PC-3 (cell line): ENCODE measurements at regions not wholly inside any gene's neighbourhood (a gene's known extent, or its start where the extent isn't known, plus 50 kb on each side); places are given as distances from the start of the nearest gene placed in this dataset.
"Not testable (repeated sequence)": the region's sequence is repeated elsewhere in the genome, so short reads cannot be mapped to it uniquely, and the experiment has no call there.

Experiments
- ATAC-seq: fragments of 200-7000 bp; cut with Tn5 transposase; 2 replicates; pipeline ENCODE4 v1.9.1; 2020; ENCODE audit warnings: mild to moderate bottlenecking, moderate library complexity
- BruUV-seq: library from RNA; stranded (reverse); fragments of 400-500 nt; replicated peaks from 2 replicates; lab custom pipeline; 2021; lab: Mats Ljungman, UMichigan
- CTCF ChIA-PET: fragments of 300-600 bp; sonication (Branson Sonifier 250); formaldehyde crosslinking; loops from one replicate; lab custom pipeline; 2022; ENCODE audit warnings: antibody characterized with exemption; lab: Charles Lee
- POLR2A ChIA-PET: fragments of 300-600 bp; sonication (Branson Sonifier 250); formaldehyde crosslinking; loops from one replicate; lab custom pipeline; 2022; ENCODE audit warnings: antibody characterized with exemption; ENCODE audit not compliant: unreplicated experiment; lab: Charles Lee
- DNase-seq: peaks from one replicate; pipeline ENCODE4 v3.0.0-alpha.2; 2015
- H2AFZ ChIP-seq: fragments of 300-600 bp; sonication (generic); 2 replicates; pipeline ENCODE4 v1.6.0; 2016; ENCODE audit warnings: antibody characterized with exemption, low read length
- H3F3A ChIP-seq: fragments of 300-600 bp; sonication (generic); one replicate; pipeline ENCODE4 v1.6.0; 2017; ENCODE audit warnings: antibody characterized with exemption, low read length, control low read depth, mild to moderate bottlenecking; ENCODE audit not compliant: unreplicated experiment
- H3K27ac ChIP-seq: fragments of 300-600 bp; sonication (generic); 2 replicates; pipeline ENCODE4 v1.5.1; 2016; ENCODE audit warnings: mild to moderate bottlenecking, low read length
- H3K27me3 ChIP-seq: fragments of 300-600 bp; sonication (generic); 2 replicates; pipeline ENCODE4 v1.6.1; 2016; ENCODE audit warnings: low read length, mixed read lengths
- H3K36me3 ChIP-seq: fragments of 300-600 bp; sonication (generic); 2 replicates; pipeline ENCODE4 v1.6.1; 2016; ENCODE audit warnings: low read depth, mixed run types, low read length, mixed read lengths
- H3K4me1 ChIP-seq: fragments of 300-600 bp; sonication (generic); 2 replicates; pipeline ENCODE4 v1.5.1; 2016; ENCODE audit warnings: low read length; ENCODE audit not compliant: insufficient read depth
- H3K4me2 ChIP-seq: fragments of 300-600 bp; sonication (generic); 2 replicates; pipeline ENCODE4 v1.6.0; 2016; ENCODE audit warnings: low read length
- H3K4me3 ChIP-seq: fragments of 300-600 bp; sonication (generic); 2 replicates; pipeline ENCODE4 v1.5.1; 2016; ENCODE audit warnings: mild to moderate bottlenecking, low read length, mixed read lengths
- H3K79me2 ChIP-seq: fragments of 300-600 bp; sonication (generic); 2 replicates; pipeline ENCODE4 v1.6.1; 2017; ENCODE audit warnings: low read length, mixed read lengths
- H3K9ac ChIP-seq: fragments of 300-600 bp; sonication (generic); 2 replicates; pipeline ENCODE4 v1.6.0; 2016; ENCODE audit warnings: mild to moderate bottlenecking, low read length
- H3K9me2 ChIP-seq: fragments of 300-600 bp; sonication (generic); replicated peaks from 2 replicates; pipeline ENCODE4 v1.6.1; 2016; ENCODE audit warnings: mixed run types, low read length, mixed read lengths
- H3K9me3 ChIP-seq: fragments of 300-600 bp; sonication (generic); 2 replicates; pipeline ENCODE4 v1.6.1; 2016; ENCODE audit warnings: low read length, mixed read lengths
- H4K20me1 ChIP-seq: fragments of 300-600 bp; sonication (generic); 2 replicates; pipeline ENCODE4 v1.6.1; 2016; ENCODE audit warnings: low read length, mixed read lengths
- intact Hi-C: fragments of 100-400 bp; cut with micrococcal nuclease; formaldehyde crosslinking; loops from 2 replicates; pipeline ENCODE4 v1.9.0; 2023

DNA sequence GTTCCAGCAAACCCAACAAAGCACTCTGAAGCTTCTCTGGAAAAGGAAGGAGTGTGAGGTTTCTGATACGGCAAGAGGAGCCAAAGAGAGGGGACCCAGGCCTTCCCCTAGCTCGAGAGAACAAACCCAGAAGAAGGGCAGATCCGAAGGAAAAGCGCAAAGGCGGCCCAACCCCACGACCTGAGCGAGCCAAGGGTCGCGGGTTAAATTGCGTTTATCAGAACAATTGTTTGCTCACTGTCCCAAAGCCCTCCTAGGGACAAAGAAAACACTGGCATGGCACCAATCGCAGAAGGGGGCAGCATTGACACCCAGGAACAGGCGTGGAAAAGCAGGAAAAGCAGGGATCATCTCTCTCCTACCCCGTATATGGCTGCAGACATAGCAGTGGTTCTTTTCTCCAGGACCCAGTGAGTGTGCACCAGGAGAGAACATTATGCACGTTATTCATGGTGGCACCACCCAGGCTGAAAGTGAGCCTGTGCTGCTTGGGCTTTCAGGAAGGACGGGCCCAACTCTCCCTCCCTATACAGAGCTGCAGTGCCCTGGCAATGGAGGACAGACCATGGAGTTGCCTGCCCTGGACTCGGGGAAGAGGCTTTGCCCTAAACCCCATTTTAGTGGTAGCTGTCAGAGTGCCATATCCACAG lies 167.0 kb downstream of the FAM72C start:
- intact Hi-C loops = not testable (repeated sequence)
- Histone ChIP-seq H3K4me2 (peak overlapping the region; percentile 39; the same call in 1 of the 2 replicates), H3K4me3 (peak overlapping the region; percentile 40; the same call in 1 of the 2 replicates)

DNA sequence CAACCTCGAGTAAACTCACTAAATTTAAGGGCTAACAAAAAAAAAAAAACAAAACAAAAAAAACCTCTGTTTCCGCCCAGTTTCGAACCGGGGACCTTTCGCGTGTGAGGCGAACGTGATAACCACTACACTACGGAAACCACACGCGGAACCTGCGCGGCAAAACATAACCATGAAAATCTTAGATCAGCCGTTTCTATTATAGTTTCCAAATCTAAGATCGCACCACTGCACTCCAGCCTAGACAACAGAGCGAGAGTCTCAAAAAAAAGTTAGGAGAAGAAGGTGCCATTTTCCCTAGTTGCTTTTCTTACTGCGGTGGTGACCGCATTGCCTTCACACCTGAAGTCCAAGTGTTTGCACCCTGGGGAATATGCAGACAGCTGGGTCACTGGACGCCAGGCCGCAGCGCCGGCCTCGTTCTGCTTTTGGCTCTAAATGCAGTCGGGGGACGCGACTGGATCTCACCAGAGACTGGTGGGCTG lies 167.8 kb downstream of the FAM72C start:
- Histone ChIP-seq H2AFZ (peak overlapping the region; percentile 75; the same call in 1 of the 2 replicates), H3K4me3 (peak overlapping the region; percentile 71), H3K4me2 (peak overlapping the region; percentile 83)
- BruUV-seq, CTCF ChIA-PET, H3F3A ChIP-seq, intact Hi-C loops, H3K79me2 ChIP-seq, POLR2A ChIA-PET, H3K4me1 ChIP-seq, H3K9me2 ChIP-seq, H3K27me3 ChIP-seq, H3K9me3 ChIP-seq, H4K20me1 ChIP-seq, H3K9ac ChIP-seq, H3K27ac ChIP-seq, H3K36me3 ChIP-seq: not testable (repeated sequence)
- ATAC-seq (peak; percentile 44), DNase-seq (peak; percentile 43)

More for the DNA sequence above, 167.0 kb downstream of the FAM72C start:
- H3K27ac ChIP-seq, POLR2A ChIA-PET, H3K9me3 ChIP-seq, CTCF ChIA-PET, H4K20me1 ChIP-seq, H3K9ac ChIP-seq, H3K4me1 ChIP-seq, H3F3A ChIP-seq, H3K79me2 ChIP-seq, H3K9me2 ChIP-seq, H3K36me3 ChIP-seq, DNase-seq, BruUV-seq, H3K27me3 ChIP-seq, H2AFZ ChIP-seq: not testable (repeated sequence)
- ATAC-seq = peak; percentile 24

- DNase-seq, H3K9ac ChIP-seq, H3K9me2 ChIP-seq, BruUV-seq, H3K27ac ChIP-seq, H3K4me1 ChIP-seq, H4K20me1 ChIP-seq, H3K4me2 ChIP-seq, ATAC-seq, H3F3A ChIP-seq, H3K27me3 ChIP-seq, intact Hi-C loops, H3K4me3 ChIP-seq, H3K36me3 ChIP-seq, H3K9me3 ChIP-seq, CTCF ChIA-PET, H2AFZ ChIP-seq, H3K79me2 ChIP-seq, POLR2A ChIA-PET: not testable (repeated sequence)
Observed at GRCh38 chr1:143803095-143803494, 168.7 kb downstream of the FAM72C start.

DNA sequence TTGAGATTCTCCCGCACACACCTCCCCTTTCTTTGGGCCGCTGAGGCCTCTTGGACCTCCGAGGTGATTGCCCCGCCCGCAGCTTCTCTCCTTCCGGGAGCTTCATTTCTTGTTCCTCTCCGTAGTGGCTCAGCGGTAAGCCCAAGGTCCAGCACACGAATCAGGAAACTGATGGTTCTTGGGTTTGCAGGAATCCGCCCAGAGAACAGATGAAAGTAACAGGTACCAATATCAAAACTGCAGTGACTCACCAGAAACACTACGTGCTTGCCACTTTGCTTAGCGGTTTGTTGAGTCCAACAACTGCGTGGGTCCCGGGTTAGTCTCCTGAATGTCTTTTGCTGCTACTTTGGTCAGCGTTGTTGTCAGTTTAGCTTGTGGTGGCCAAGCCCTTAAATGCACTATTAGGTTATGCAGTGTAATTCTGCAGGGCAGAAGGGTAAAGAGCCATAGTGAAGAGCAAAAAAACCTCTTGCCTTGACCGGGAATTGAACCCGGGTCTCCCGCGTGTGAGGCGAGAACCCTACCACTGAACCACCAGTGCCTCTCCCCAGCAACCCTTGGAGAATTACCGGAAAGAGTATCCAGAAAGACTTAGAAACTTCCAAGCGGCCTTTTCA lies 172.1 kb downstream of the FAM72C start:
- H3K27ac ChIP-seq, H3K4me1 ChIP-seq, CTCF ChIA-PET, H3F3A ChIP-seq, H3K9me3 ChIP-seq, H3K36me3 ChIP-seq, BruUV-seq, H4K20me1 ChIP-seq, H3K27me3 ChIP-seq, H2AFZ ChIP-seq, H3K9ac ChIP-seq, DNase-seq, H3K9me2 ChIP-seq, H3K79me2 ChIP-seq, H3K4me2 ChIP-seq, H3K4me3 ChIP-seq, intact Hi-C loops, POLR2A ChIA-PET: not testable (repeated sequence)
- peak; percentile 77 for ATAC-seq

- H3F3A ChIP-seq, DNase-seq, H3K9me2 ChIP-seq, H3K9me3 ChIP-seq, H3K4me1 ChIP-seq, H4K20me1 ChIP-seq, CTCF ChIA-PET, H3K27ac ChIP-seq, H3K4me2 ChIP-seq, H3K79me2 ChIP-seq, ATAC-seq, H3K4me3 ChIP-seq, intact Hi-C loops, H3K36me3 ChIP-seq, POLR2A ChIA-PET, H3K27me3 ChIP-seq, BruUV-seq, H3K9ac ChIP-seq, H2AFZ ChIP-seq: not testable (repeated sequence)
Observed at GRCh38 chr1:143796369-143796768, 175.4 kb downstream of the FAM72C start.

DNA sequence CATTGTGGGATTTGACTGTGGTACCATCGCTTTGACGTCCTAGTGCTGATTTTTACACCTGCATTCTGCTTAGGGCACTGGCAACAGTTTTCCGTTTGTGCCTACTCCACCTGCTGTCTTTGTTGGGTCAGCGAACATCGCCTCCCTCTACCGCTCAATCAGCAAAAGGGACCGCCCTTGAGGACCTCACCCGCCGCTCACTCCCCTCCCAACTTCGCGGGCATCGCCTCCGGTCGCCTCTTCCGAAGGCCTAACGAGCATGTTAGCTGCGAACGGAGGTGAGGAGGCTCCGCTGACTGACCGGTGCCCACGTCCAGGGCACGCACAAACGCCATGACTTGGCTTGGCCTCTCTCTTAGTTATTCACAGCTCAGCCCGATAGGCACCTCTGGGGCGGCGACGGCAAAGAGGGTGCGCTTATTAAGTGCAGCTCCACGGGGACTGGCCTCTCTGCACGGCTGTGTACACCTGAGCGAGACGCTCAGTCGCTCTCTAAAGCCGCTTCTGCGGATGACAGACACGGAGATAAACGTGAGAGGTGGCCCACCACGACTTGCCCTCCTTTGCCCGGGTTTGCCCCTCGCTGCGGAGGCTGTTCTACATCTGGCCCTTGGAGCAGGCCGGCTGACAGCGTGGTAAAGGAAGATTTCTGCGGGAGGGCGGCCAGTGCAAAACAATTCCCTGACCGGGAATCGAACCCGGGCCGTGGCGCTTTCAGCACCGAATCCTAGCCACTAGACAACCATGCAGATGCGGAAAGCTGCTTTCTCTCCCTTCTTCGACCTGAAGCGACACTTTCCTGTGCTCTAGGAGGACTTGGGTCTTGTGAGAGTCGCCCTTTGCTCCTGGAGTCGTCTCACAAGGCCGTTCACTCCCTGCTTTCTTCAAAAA lies 179.5 kb downstream of the FAM72C start:
- POLR2A ChIA-PET = not testable (repeated sequence)

More for the DNA sequence above, 179.5 kb downstream of the FAM72C start:
- H3K4me3 ChIP-seq, H3K9me3 ChIP-seq, intact Hi-C loops, H3K27ac ChIP-seq, H3K79me2 ChIP-seq, H3K4me2 ChIP-seq, H4K20me1 ChIP-seq, H3K27me3 ChIP-seq, BruUV-seq, CTCF ChIA-PET, H3K4me1 ChIP-seq, H3F3A ChIP-seq, ATAC-seq, H2AFZ ChIP-seq, H3K9me2 ChIP-seq, H3K36me3 ChIP-seq, DNase-seq, H3K9ac ChIP-seq: not testable (repeated sequence)
